MM.1S (cell line): ENCODE measurements at regions not wholly inside any gene's neighbourhood (a gene's known extent, or its start where the extent isn't known, plus 50 kb on each side); places are given as distances from the start of the nearest gene placed in this dataset.

Experiments
- EZH2 ChIP-seq: fragments of 300-600 bp; sonication (generic); optimal IDR thresholded peaks from 2 replicates; pipeline ENCODE3; 2017; ENCODE audit warnings: low read depth, mild to moderate bottlenecking, antibody characterized with exemption, low read length, mixed read lengths
- TF ChIP-seq, protein P1 (sequence below): fragments of 300-600 bp; sonication (generic); IDR thresholded peaks from 2 replicates; pipeline ENCODE4 v1.5.1; 2016; ENCODE audit warnings: antibody characterized with exemption, low read length, mixed read lengths

DNA sequence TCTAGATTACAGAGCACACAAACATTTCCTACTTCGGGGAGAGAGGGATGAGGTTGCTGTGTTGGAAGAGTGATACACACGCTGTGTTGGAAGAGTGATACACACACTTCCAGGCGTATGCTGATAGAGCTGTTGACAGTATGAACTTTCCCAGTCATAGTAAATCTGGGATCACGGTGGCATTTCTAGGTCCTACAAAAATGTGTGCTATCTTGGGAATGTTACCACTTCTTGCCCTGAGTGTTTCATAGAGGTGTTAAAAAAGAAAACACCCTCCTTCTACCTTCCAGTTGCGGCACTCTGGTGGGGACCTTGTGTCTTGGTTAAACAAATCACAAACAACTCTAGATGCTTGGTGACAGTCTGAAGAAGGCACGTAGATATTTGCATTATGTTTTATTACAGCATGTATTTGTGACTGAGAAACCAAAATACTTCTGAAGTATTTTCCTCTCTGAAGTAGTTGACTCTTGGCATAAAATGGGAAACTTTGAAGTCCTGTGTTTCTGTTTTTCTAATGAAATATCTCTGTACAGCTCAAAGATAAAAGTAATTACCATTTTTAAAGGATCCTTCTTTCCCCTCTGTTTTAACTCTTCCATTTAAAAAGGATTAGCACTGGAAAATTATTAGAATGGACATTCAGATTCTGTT lies 52.5 kb downstream of the ARHGAP35 start:
- TF ChIP-seq, protein P1, sequence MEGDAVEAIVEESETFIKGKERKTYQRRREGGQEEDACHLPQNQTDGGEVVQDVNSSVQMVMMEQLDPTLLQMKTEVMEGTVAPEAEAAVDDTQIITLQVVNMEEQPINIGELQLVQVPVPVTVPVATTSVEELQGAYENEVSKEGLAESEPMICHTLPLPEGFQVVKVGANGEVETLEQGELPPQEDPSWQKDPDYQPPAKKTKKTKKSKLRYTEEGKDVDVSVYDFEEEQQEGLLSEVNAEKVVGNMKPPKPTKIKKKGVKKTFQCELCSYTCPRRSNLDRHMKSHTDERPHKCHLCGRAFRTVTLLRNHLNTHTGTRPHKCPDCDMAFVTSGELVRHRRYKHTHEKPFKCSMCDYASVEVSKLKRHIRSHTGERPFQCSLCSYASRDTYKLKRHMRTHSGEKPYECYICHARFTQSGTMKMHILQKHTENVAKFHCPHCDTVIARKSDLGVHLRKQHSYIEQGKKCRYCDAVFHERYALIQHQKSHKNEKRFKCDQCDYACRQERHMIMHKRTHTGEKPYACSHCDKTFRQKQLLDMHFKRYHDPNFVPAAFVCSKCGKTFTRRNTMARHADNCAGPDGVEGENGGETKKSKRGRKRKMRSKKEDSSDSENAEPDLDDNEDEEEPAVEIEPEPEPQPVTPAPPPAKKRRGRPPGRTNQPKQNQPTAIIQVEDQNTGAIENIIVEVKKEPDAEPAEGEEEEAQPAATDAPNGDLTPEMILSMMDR = no peak
- no peak for TF ChIP-seq EZH2
